CD14-positive monocyte (primary cell): ENCODE measurements at regions not wholly inside any gene's neighbourhood (a gene's known extent, or its start where the extent isn't known, plus 50 kb on each side); places are given as distances from the start of the nearest gene placed in this dataset.
A peak's percentile ranks its signal among the peaks of the same experiment; 100 is the strongest.

ENCODE experiments used
- DNase-seq, 3 donors: peaks; one replicate each; pipeline ENCODE4 v3.0.0-alpha.2; 2011 to 2022
- H2AFZ ChIP-seq: 2 replicates; pipeline ENCODE4 v1.6.0; 2012; ENCODE audit warnings: mild to moderate bottlenecking, low read depth, low read length, inconsistent platforms; ENCODE audit not compliant: insufficient read depth, poor library complexity, severe bottlenecking
- H3K27ac ChIP-seq, 2 donors: 1 replicate in 1 of 2; 2 replicates in 1 of 2; pipeline ENCODE4 v1.5.1; 2012 to 2013; ENCODE audit warnings: low read length in 2 of 2, control low read depth in 1 of 2, inconsistent platforms in 1 of 2, low read depth in 1 of 2, mild to moderate bottlenecking in 1 of 2
- H3K27me3 ChIP-seq, 2 donors: one replicate each; pipeline versions ENCODE4 v1.6.0 to v1.6.1; 2011 to 2013; ENCODE audit warnings: low read length in 2 of 2; ENCODE audit not compliant: control insufficient read depth in 2 of 2, insufficient read depth in 2 of 2
- H3K36me3 ChIP-seq, 2 donors: replicated peaks in 1 of 2; 1 replicate in 1 of 2; 2 replicates in 1 of 2; pipeline versions ENCODE4 v1.5.1 to v1.6.1; 2012 to 2013; ENCODE audit warnings: low read length in 2 of 2, control low read depth in 1 of 2, inconsistent platforms in 1 of 2, mild to moderate bottlenecking in 1 of 2; ENCODE audit not compliant: insufficient read depth in 2 of 2, control insufficient read depth in 1 of 2
- H3K4me1 ChIP-seq, 2 donors: 1 replicate in 1 of 2; 2 replicates in 1 of 2; pipeline versions ENCODE4 v1.5.1 to v1.6.1; 2012 to 2013; ENCODE audit warnings: low read length in 2 of 2, control low read depth in 1 of 2, inconsistent platforms in 1 of 2, mild to moderate bottlenecking in 1 of 2, moderate library complexity in 1 of 2; ENCODE audit not compliant: insufficient read depth in 2 of 2, control insufficient read depth in 1 of 2
- H3K4me2 ChIP-seq: replicated peaks from 2 replicates; pipeline ENCODE3; 2012; ENCODE audit warnings: low read length, moderate library complexity, mild to moderate bottlenecking; ENCODE audit not compliant: poor library complexity, severe bottlenecking; ENCODE audit errors: extremely low read depth
- H3K4me3 ChIP-seq, 3 experiments: fragments of 200-600 bp in 1 of 3; sonication (generic) in 1 of 3; replicated peaks in 1 of 3; 1 replicate in 2 of 3; 2 replicates in 1 of 3; pipeline ENCODE4 v1.5.1; 2011 to 2013; ENCODE audit warnings: low read length in 3 of 3, mild to moderate bottlenecking in 3 of 3, control low read depth in 2 of 3, low read depth in 2 of 3, inconsistent platforms in 1 of 3, moderate library complexity in 1 of 3
- H3K79me2 ChIP-seq: 2 replicates; pipeline ENCODE4 v1.6.0; 2012; ENCODE audit warnings: mild to moderate bottlenecking, control low read depth, inconsistent platforms, low read length, moderate library complexity; ENCODE audit not compliant: insufficient read depth
- H3K9ac ChIP-seq: 2 replicates; pipeline ENCODE4 v1.6.0; 2017; ENCODE audit warnings: low read length, mild to moderate bottlenecking; ENCODE audit not compliant: insufficient read depth, poor library complexity, severe bottlenecking
- H3K9me3 ChIP-seq, 2 donors: replicated peaks in 1 of 2; 1 replicate in 1 of 2; 2 replicates in 1 of 2; pipeline versions ENCODE4 v1.5.1 to v1.6.1; 2012 to 2013; ENCODE audit warnings: low read length in 2 of 2, control low read depth in 1 of 2; ENCODE audit not compliant: control insufficient read depth in 1 of 2, insufficient read depth in 1 of 2
- H4K20me1 ChIP-seq: 2 replicates; pipeline ENCODE4 v1.6.0; 2012; ENCODE audit warnings: mild to moderate bottlenecking, low read length, control low read depth, moderate library complexity; ENCODE audit not compliant: insufficient read depth
- H3K27ac Mint-ChIP-seq, 7 donors: one replicate each; pipeline ENCODE4 v1.8.0; 2020; ENCODE audit warnings: mild to moderate bottlenecking in 7 of 7, mixed read lengths in 7 of 7, moderate library complexity in 6 of 7, inconsistent platforms in 2 of 7
- H3K27me3 Mint-ChIP-seq, 3 donors: one replicate each; pipeline ENCODE4 v1.8.0; 2021 to 2022; ENCODE audit warnings: low read depth in 3 of 3, mild to moderate bottlenecking in 3 of 3, mixed read lengths in 3 of 3, moderate library complexity in 3 of 3, inconsistent platforms in 1 of 3
- H3K36me3 Mint-ChIP-seq, 2 donors: one replicate each; pipeline ENCODE4 v1.8.0; 2020; ENCODE audit warnings: mixed read lengths in 2 of 2, inconsistent platforms in 1 of 2, mild to moderate bottlenecking in 1 of 2
- H3K4me1 Mint-ChIP-seq: one replicate; pipeline ENCODE4 v1.8.0; 2020; ENCODE audit warnings: mild to moderate bottlenecking, mixed read lengths
- H3K4me3 Mint-ChIP-seq, 2 donors: one replicate each; pipeline ENCODE4 v1.8.0; 2020; ENCODE audit warnings: mild to moderate bottlenecking in 2 of 2, mixed read lengths in 2 of 2, moderate library complexity in 1 of 2
- H3K9me3 Mint-ChIP-seq, 7 donors: one replicate each; pipeline ENCODE4 v1.8.0; 2020 to 2022; ENCODE audit warnings: mixed read lengths in 7 of 7, mild to moderate bottlenecking in 6 of 7, moderate library complexity in 6 of 7, inconsistent platforms in 2 of 7
- WGBS: methylation state at CpG from one replicate; pipeline ENCODE4 v1.1.5; 2013; ENCODE audit warnings: missing lambda C conversion rate; ENCODE audit not compliant: insufficient coverage; 5-methylcytosine and 5-hydroxymethylcytosine counted together
- intact Hi-C, 2 donors: fragments of 100-400 bp; cut with micrococcal nuclease; formaldehyde crosslinking; loops; one replicate each; pipeline versions ENCODE4 v1.15.0 to v1.15.1; 2023
- TF ChIP-seq, protein P1 (sequence below): fragments of 200-600 bp; IDR thresholded peaks from one replicate; pipeline ENCODE4 v1.8.0; 2022; ENCODE audit warnings: antibody characterized with exemption, mild to moderate bottlenecking

DNA sequence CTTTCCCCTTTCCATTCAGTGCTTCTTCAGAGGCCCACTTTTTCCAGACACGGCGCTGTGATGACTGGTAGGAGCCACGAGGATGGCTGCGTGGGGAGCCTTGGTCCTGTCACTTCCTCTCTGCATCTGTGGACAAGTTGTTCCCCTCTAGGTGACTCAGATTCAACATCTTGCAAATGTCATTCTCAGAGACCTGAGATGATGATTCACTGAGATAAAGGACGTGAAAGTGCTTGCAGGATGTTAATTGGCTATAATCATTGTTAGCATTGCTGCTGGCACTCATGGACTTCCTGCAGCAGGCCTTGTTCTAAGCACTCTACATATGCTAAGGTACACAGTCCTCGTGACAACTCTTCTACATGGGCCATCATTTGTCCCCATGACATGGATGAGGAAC lies 489.8 kb upstream of the ZMIZ1 start:
- H3K4me1 Mint-ChIP-seq = peaks cover 40% of the 10 kb centered on the region
- no peaks in the 10 kb centered on the region for H3K79me2 ChIP-seq
- peaks cover 0 to 1% (median 0%) of the 10 kb centered on the region in 7 donors for H3K9me3 Mint-ChIP-seq
- no peak overlapping the region for H2AFZ ChIP-seq
- TF ChIP-seq, protein P1, sequence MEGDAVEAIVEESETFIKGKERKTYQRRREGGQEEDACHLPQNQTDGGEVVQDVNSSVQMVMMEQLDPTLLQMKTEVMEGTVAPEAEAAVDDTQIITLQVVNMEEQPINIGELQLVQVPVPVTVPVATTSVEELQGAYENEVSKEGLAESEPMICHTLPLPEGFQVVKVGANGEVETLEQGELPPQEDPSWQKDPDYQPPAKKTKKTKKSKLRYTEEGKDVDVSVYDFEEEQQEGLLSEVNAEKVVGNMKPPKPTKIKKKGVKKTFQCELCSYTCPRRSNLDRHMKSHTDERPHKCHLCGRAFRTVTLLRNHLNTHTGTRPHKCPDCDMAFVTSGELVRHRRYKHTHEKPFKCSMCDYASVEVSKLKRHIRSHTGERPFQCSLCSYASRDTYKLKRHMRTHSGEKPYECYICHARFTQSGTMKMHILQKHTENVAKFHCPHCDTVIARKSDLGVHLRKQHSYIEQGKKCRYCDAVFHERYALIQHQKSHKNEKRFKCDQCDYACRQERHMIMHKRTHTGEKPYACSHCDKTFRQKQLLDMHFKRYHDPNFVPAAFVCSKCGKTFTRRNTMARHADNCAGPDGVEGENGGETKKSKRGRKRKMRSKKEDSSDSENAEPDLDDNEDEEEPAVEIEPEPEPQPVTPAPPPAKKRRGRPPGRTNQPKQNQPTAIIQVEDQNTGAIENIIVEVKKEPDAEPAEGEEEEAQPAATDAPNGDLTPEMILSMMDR = no peak
- no peak overlapping the region for H3K4me2 ChIP-seq
- H3K27ac ChIP-seq = peak overlapping the region in 1 of 2 donors; percentile 47
- WGBS = 38% methylated on average over 2 of the region's 6 CpGs
- no peak overlapping the region for H3K9ac ChIP-seq
- H3K27me3 Mint-ChIP-seq = peaks cover 2 to 5% (median 4%) of the 10 kb centered on the region in 3 donors
- no peaks in the 10 kb centered on the region for H3K36me3 ChIP-seq
- H3K4me3 ChIP-seq = no peak overlapping the region
- H3K9me3 ChIP-seq = no peaks in the 10 kb centered on the region
- peaks cover 0 to 2% of the 10 kb centered on the region in 2 donors for H3K36me3 Mint-ChIP-seq
- H3K27me3 ChIP-seq = no peaks in the 10 kb centered on the region
- peaks cover 22 to 26% of the 10 kb centered on the region in 2 donors for H3K4me1 ChIP-seq
- peak overlapping the region; percentile 59 to 97 (median 82) for H3K27ac Mint-ChIP-seq
- DNase-seq = peak; percentile 87 to 96 (median 89)
- no peak overlapping the region for H3K4me3 Mint-ChIP-seq
- intact Hi-C loops = loop anchor here in 1 of 2 donors (5.0 to 10.0 kb wide), 2 partner anchors 176 to 488 kb away; partner anchors contain the start of gene ZMIZ1
- no peaks in the 10 kb centered on the region for H4K20me1 ChIP-seq

DNA sequence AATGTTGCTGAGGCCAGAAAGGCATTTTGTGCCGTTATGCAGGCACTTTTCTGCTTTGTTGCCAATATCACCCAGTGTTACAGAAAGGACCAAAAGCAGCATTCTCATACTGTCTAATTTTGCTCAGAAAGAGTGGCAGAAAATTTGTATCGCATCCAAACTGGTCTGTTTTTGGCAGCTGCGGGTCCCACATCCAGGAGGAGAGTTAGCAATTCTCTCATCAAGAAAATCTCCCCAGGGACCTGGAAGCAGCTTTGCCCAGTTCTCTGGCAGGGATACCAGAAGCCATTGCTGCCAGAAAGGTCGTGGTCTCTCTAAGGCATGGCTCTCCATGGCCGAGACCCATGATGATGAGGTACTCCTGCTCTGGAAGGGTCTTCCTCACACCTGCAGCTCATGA lies 489.2 kb upstream of the ZMIZ1 start:
- 100% methylated on average over 2 of the region's 5 CpGs for WGBS
- Histone ChIP-seq H3K36me3 (no peaks in the 10 kb centered on the region), H3K4me3 (no peak overlapping the region), H3K4me1 (peaks cover 22 to 26% of the 10 kb centered on the region in 2 donors), H3K27me3 (no peaks in the 10 kb centered on the region), H3K9me3 (no peaks in the 10 kb centered on the region), H3K79me2 (no peaks in the 10 kb centered on the region), H4K20me1 (no peaks in the 10 kb centered on the region), H2AFZ (no peak overlapping the region), H3K27ac (peak overlapping the region in 1 of 2 donors; percentile 47), H3K9ac (no peak overlapping the region), H3K4me2 (no peak overlapping the region)
- no peak for DNase-seq
- H3K27me3 Mint-ChIP-seq = peaks cover 4 to 7% (median 4%) of the 10 kb centered on the region in 3 donors
- H3K27ac Mint-ChIP-seq = peak overlapping the region in 4 of 7 donors; percentile 3 to 97 (median 84)
- H3K4me3 Mint-ChIP-seq = no peak overlapping the region
- H3K4me1 Mint-ChIP-seq = peaks cover 40% of the 10 kb centered on the region
- H3K9me3 Mint-ChIP-seq = peaks cover 0 to 1% (median 0%) of the 10 kb centered on the region in 7 donors
- intact Hi-C loops = loop anchor here in 1 of 2 donors (5.0 to 10.0 kb wide), 2 partner anchors 175 to 488 kb away; partner anchors contain the start of gene ZMIZ1
- TF ChIP-seq, protein P1 = no peak
- H3K36me3 Mint-ChIP-seq = peaks cover 0 to 2% of the 10 kb centered on the region in 2 donors
